ENCODE measurements at regions not wholly inside any gene's neighbourhood (a gene's known extent, or its start where the extent isn't known, plus 50 kb on each side); places are given as distances from the start of the nearest gene placed in this dataset.

- TF ChIP-seq EZH2 (optimal IDR thresholded peaks at IDR 0.05; ENCODE audit: low read depth, low read length) (no peak), CTCF (IDR thresholded peaks at IDR 0.05; ENCODE audit: low read length) (no peak)
Observed at GRCh38 chr6:14742171-14742570, 503.7 kb upstream of the JARID2 start.

All from MM.1S (cell line).